NCI-H187 (cell line): ENCODE measurements at regions not wholly inside any gene's neighbourhood (a gene's known extent, or its start where the extent isn't known, plus 50 kb on each side); places are given as distances from the start of the nearest gene placed in this dataset.

ENCODE experiments used
- DNase-seq, 2 experiments: peaks; one replicate each; lab custom pipeline; 2025; lab: John Stamatoyannopoulos, UW

DNA sequence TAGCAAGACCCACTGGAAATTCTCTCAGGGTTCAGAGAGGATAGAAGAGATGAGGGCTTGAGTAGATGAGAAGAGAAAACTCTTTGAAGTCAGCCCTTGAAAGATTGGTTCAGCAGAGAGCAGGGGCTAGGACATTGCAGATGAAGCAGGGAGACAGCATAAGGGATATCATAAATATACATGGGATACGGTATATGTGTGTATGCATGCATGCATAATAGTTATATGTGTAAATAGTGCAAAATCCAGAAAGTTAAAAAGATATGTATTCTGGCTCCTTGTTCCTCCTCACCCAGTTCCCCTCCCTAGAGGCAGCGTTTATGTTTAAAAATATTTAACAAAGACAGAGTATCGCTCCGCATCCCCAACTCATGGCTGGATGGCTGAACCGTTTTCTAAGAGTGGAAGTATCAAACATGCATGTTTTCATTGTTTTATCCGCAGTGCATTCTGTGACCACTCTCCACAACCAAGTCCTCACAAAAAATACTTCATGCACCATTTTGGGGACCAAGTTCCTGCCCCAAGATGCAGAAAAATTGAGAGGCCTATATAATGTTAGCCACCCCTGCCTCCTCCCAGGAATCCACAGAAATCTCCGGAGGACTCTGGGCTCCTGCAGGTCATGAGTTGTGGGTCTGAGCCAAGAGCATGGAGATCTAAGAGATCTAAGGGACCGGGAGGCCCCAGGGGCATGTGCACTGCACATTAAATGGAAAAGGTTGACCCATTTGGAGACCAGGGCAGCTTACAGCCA, 119.5 kb downstream of the MTX3 start:
- no peak for DNase-seq

- DNase-seq: no peak
Measured at GRCh38 chr5:79868163-79868670, 122.8 kb downstream of the MTX3 start.

DNA sequence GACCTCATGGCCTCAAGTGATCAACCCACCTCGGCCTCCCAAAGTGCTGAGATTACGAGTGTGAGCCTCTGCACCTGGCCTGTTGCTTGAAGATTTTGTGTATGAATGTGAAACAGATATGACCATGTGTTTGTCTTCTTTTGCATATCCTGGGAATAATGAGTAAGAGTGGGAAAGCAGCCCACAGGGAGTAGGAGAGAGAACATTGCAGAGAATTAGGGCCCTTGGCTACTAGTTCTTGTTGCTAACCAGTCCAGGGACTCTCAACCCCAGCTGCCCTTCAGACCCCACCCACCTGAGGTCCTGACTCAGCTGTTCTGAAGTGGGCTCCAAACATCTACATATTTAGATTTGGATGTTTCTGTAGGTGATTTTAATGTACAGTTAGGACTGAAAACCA, 125.5 kb downstream of the MTX3 start:
- DNase-seq: no peak

DNA sequence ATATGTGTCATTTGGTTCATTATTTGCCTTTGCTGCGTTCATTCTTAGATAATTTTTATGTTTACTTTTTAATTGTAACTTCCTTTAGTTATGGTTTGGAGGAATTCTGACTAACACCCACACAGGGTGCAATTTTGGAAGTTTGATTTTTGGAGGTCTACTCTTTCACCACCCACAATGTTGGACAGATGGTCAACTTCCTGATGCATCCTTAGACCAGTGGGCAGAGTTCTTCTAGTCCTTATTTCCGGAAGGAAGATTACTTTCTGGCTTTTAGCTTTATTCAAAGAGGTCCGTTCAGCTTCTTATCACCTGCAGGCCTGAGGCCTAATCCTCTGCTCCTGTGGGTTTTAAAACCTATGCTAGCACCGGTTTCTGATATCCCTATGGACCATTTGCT, 126.7 kb downstream of the MTX3 start:
- DNase-seq: no peak

DNA sequence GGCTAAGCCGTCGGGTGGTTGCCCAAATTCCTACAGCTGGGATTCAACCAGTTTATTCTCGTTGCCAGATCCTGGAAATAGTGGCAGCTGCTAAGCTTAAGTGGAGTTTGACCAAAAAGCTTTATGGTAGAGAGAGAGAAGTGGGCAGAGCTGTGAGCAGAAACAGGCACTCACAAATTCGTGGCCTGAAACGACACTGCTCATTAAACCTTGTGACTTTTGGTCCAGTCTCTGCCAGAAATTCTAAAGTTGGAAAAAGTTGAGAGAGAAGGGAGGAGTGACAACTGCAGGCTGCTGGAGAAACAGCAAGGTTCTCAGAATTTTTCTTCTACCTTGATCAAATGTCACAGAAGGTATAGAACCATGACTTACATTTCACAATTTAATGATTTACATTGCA, 131.5 kb downstream of the MTX3 start:
- DNase-seq: no peak

DNA sequence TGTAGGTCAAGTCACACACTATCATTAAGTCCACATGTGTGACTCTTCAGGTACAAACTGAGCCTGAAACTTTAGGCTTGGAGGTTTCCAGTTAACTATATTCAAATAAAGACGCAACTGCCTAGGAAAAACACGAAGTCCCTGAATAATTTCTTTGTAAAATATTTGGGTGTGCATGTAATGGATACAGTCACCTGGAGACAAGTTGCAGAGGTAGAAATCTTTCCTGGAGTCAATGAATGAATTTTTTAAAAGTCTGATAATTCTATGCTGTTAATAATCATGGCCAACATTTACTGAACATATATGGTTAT, 132.7 kb downstream of the MTX3 start:
- no peak for DNase-seq

DNA sequence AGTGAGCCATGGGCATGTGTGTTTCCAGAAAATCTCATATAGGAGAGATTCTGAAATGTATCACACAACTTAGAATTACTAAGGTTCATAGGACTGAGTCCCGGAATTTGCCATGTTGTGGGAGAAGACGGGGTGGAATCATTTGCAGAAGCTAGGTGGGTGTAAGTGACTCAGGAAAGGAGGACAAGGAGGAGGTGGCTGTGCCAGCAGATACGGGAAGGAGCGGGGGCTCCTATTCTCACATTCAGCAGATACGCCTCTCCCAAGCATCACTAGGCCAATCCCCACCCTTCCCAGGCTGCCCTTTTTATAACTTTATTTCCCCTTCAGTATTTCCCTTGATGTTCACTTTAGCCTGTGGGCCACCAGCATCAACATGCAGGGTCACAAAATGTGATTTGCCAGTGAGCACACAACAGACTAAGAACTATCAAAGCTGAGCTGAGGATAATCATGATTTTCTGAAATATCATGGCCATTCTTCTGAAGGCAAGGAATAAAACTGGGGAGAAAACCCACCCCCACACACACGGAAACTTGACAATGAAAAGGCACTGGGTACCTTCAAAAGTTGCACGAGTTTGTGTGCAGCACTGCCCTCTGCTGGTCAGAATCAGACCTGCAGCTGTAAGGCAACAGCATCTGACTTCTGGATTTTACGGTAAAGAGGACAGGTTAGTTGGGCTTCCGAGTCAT, 133.2 kb downstream of the MTX3 start:
- peak; percentile 9 to 59 for DNase-seq

GRCh38 chr5:79856456-79857055, 134.5 kb downstream of the MTX3 start:
- no peak for DNase-seq

DNA sequence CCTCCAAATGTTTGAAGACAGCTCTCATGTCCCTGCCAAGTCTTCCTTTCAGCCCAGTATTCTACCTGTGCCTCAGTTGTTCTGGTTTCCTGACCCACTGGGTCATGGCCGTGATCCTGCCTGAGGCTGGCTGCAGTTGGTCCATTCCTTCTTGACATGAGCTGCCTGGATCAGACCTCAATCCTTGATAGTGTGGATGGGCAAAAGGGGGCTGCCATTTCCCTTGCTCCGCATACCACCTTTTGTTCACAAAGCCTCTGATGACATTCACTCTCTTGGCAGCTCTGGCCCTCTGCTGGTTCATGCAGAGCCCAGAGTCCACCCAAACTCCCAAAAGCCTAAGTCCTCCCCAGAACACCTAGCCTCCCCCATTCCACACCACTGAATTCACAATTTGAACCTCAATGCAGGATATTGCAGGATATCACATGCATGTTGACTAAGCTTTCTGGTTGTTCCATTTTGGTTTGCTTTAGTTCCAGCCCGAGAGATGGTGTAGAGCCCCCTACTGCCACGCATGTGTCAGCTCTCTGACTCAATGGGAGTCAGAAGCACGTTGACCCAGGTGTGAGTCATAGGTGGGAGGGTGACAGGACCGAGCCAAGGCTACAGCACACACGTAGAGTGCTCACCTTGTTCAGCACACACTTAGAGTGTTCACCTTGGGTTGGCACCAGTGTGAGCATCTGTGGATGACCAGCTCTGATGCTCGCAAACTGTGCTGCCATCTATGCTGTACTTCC, 137.2 kb downstream of the MTX3 start:
- no peak for DNase-seq

DNA sequence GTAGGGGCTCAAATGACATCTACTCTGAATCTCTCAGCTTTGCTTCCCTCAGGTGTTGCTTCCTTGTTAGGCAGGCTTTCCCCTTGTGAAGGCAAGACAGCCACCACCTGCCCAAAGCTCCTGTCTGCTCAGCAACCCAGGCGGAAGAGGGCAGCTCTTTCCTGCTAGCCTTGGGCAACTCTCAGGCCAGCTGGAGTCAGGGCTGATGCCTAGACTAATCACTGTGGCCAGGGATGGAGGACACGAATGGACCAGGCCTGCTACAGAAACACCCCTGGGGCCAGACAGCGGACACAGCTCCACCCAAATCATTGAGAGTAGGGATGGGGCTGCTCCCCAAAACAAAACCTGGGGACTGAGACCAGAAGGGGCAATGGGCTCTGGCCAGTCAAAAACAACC, 138.0 kb downstream of the MTX3 start:
- no peak for DNase-seq

- DNase-seq: no peak
Measured at GRCh38 chr5:79851391-79851863, 139.6 kb downstream of the MTX3 start.

DNA sequence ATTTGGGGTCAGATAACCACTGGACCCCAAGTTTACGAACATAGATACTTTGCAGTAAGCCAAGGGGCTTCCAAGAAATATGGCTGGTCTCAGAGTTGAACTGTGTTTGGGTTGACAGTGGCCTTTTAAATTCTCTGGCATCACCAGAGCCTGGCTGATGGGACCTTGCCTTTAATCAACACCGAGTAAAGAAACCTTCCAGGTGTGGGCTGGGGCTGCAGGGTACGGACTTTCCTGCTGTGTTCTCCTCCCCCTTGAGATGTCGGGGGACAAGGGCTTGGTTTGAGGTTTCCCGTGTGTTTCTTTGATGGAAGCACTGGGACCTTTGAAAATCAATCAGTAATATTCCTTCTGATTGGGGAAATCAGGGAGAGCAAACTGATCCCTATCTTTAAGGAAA, 140.1 kb downstream of the MTX3 start:
- DNase-seq: no peak

- no peak for DNase-seq
Measured at GRCh38 chr5:79850316-79850822, 140.7 kb downstream of the MTX3 start.

DNA sequence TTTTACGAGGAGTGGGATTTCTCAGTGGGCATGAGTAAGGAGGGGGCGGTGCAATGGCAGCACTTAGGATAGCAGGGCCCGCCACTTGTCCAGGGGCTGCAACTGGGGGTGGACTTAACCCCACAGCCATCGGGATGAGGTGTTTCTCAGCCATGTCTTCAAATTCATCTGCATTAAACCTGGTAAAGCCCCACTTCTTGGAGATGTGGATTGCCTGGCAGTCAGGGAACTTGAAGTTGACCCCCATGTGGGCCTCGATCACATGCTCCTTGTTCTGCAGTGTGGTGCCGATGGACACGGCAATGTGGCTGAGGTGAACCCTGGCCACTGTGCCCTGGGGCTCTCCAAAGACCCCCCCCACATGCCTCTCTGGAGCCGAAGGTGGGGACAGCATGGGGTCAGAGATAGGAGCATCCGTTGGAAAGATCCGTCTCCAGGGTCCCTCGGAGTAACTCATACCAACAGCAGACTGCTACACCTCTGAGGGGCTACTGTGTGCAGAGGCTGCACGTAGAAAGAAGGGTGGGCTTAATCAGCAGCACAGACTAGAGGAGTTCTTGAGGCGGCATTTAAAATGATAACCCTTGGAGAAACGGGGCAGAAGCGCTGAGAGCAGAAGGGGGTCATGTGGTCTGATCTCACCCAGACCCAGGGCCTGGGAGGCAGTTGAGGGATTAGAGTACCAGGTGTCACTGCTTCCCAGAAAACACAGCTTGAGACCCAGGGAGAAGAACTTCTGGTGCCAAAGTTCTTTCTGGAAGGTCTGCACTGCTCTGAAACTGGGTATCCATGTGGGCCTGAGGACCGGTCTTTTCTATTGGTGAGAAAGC, 141.4 kb downstream of the MTX3 start:
- no peak for DNase-seq
